DND-41 (cell line): ENCODE measurements at regions not wholly inside any gene's neighbourhood (a gene's known extent, or its start where the extent isn't known, plus 50 kb on each side); places are given as distances from the start of the nearest gene placed in this dataset.

Experiments used
- ATAC-seq: fragments of 200-7000 bp; cut with Tn5 transposase; 3 replicates; pipeline ENCODE4 v1.9.1; 2021; ENCODE audit warnings: low read depth; ENCODE audit not compliant: insufficient read depth
- DNase-seq: peaks from one replicate; pipeline ENCODE4 v3.0.0-alpha.2; 2020
- H2AFZ ChIP-seq: 2 replicates; pipeline ENCODE4 v1.6.0; 2012; ENCODE audit warnings: low read depth, low read length
- H3K27ac ChIP-seq: 2 replicates; pipeline ENCODE4 v1.5.1; 2012; ENCODE audit warnings: low read length, inconsistent platforms
- H3K27me3 ChIP-seq: fragments of 200-600 bp; sonication (generic); 2 replicates; pipeline ENCODE4 v1.6.0; 2012; ENCODE audit warnings: low read length, mild to moderate bottlenecking, inconsistent platforms; ENCODE audit not compliant: insufficient read depth, poor library complexity
- H3K36me3 ChIP-seq: 2 replicates; pipeline ENCODE4 v1.5.1; 2012; ENCODE audit warnings: low read length, inconsistent platforms; ENCODE audit not compliant: insufficient read depth
- H3K4me1 ChIP-seq: 2 replicates; pipeline ENCODE4 v1.5.1; 2012; ENCODE audit warnings: mild to moderate bottlenecking, low read length; ENCODE audit not compliant: insufficient read depth
- H3K4me2 ChIP-seq: 2 replicates; pipeline ENCODE4 v1.6.0; 2012; ENCODE audit warnings: mild to moderate bottlenecking, moderate library complexity, low read length, inconsistent platforms; ENCODE audit not compliant: insufficient read depth
- H3K4me3 ChIP-seq, 2 experiments: fragments of 200-600 bp in 1 of 2; shearing (Covaris generic) in 1 of 2; 2 replicates each; pipeline ENCODE4 v1.5.1; 2012 to 2016; ENCODE audit warnings: inconsistent platforms in 2 of 2, low read length in 2 of 2, mild to moderate bottlenecking in 2 of 2, low read depth in 1 of 2, moderate library complexity in 1 of 2
- H3K79me2 ChIP-seq: 2 replicates; pipeline ENCODE4 v1.6.0; 2012; ENCODE audit warnings: low read length, inconsistent platforms; ENCODE audit not compliant: insufficient read depth
- H3K9ac ChIP-seq: 2 replicates; pipeline ENCODE4 v1.6.0; 2012; ENCODE audit warnings: low read depth, mild to moderate bottlenecking, inconsistent platforms, low read length, moderate library complexity
- H3K9me3 ChIP-seq: 2 replicates; pipeline ENCODE4 v1.5.1; 2012; ENCODE audit warnings: low read length, moderate library complexity, mild to moderate bottlenecking, inconsistent platforms; ENCODE audit not compliant: insufficient read depth, severe bottlenecking
- H4K20me1 ChIP-seq: 2 replicates; pipeline ENCODE4 v1.6.0; 2012; ENCODE audit warnings: low read length; ENCODE audit not compliant: insufficient read depth
- EZH2 ChIP-seq: IDR thresholded peaks from 3 replicates; pipeline ENCODE4 v1.6.1; 2012; ENCODE audit warnings: borderline replicate concordance, low read depth, mild to moderate bottlenecking, moderate library complexity, low read length, inconsistent platforms; ENCODE audit not compliant: severe bottlenecking
- TF ChIP-seq, protein P1 (sequence below): IDR thresholded peaks from 2 replicates; pipeline ENCODE4 v1.5.1; 2012; ENCODE audit warnings: borderline replicate concordance, low read length, moderate library complexity, mild to moderate bottlenecking; ENCODE audit not compliant: poor library complexity, severe bottlenecking; ENCODE audit errors: extremely low read depth

DNA sequence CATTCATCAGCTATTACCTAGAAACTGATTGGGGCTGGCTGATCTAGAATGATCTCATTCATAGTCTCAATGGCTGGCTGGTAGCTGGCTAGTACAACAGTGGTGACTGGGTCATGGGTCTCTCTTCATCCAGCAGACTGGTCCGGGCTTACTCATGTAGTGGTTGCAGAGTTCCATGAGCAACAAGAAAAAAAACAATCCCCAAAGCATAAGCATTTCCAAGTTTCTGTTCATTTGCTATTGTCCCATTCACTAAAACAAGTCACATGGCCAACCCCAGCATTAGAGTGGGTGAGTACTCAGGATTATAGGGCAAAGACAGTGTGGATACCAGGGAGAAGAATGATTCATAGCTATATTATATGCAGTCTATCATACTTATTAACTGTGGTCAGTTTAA, 85.2 kb upstream of the SEMA3C start:
- no peak for ATAC-seq
- no peak for TF ChIP-seq EZH2
- TF ChIP-seq, protein P1, sequence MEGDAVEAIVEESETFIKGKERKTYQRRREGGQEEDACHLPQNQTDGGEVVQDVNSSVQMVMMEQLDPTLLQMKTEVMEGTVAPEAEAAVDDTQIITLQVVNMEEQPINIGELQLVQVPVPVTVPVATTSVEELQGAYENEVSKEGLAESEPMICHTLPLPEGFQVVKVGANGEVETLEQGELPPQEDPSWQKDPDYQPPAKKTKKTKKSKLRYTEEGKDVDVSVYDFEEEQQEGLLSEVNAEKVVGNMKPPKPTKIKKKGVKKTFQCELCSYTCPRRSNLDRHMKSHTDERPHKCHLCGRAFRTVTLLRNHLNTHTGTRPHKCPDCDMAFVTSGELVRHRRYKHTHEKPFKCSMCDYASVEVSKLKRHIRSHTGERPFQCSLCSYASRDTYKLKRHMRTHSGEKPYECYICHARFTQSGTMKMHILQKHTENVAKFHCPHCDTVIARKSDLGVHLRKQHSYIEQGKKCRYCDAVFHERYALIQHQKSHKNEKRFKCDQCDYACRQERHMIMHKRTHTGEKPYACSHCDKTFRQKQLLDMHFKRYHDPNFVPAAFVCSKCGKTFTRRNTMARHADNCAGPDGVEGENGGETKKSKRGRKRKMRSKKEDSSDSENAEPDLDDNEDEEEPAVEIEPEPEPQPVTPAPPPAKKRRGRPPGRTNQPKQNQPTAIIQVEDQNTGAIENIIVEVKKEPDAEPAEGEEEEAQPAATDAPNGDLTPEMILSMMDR, result no peak
- Histone ChIP-seq H3K4me1 (no peaks in the 10 kb centered on the region), H3K9me3 (no peaks in the 10 kb centered on the region), H3K4me2 (no peak overlapping the region), H4K20me1 (no peaks in the 10 kb centered on the region), H3K4me3 (no peak overlapping the region), H3K79me2 (no peaks in the 10 kb centered on the region), H3K27me3 (no peaks in the 10 kb centered on the region), H3K9ac (no peak overlapping the region), H3K36me3 (no peaks in the 10 kb centered on the region), H2AFZ (no peak overlapping the region), H3K27ac (no peak overlapping the region)
- DNase-seq, result no peak

DNA sequence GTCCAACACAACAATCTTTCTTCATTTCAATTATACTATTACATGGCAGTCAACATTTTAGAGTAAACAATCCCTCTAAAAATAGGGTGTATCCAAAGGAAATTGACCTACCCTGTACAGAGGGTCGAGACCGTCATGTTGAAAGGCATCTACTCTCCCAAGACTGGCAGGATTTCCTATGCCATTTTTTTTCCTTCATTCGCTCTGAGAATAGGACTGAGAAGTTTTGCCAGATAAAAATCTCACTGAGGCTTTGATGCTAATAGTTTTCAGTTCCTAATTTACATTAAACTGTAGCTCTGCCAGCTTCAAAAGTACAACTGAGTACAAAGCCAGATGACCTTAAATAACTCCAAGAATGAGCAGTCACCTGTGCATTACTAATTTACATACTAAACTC, 84.5 kb upstream of the SEMA3C start:
- H3K4me2 ChIP-seq, result no peak overlapping the region
- no peak overlapping the region for H3K27ac ChIP-seq
- ATAC-seq (no peak), DNase-seq (no peak)
- no peak overlapping the region for H3K4me3 ChIP-seq
- H3K4me1 ChIP-seq, result no peaks in the 10 kb centered on the region
- H3K27me3 ChIP-seq, result no peaks in the 10 kb centered on the region
- TF ChIP-seq EZH2, result no peak
- TF ChIP-seq, protein P1, result no peak
- H3K36me3 ChIP-seq, result no peaks in the 10 kb centered on the region
- no peak overlapping the region for H2AFZ ChIP-seq
- no peaks in the 10 kb centered on the region for H4K20me1 ChIP-seq
- H3K79me2 ChIP-seq, result no peaks in the 10 kb centered on the region
- no peaks in the 10 kb centered on the region for H3K9me3 ChIP-seq
- H3K9ac ChIP-seq, result no peak overlapping the region

GRCh38 chr7:81002421-81002820, 83.6 kb upstream of the SEMA3C start:
- no peaks in the 10 kb centered on the region for H4K20me1 ChIP-seq
- no peak for ATAC-seq
- no peaks in the 10 kb centered on the region for H3K9me3 ChIP-seq
- H3K9ac ChIP-seq, result no peak overlapping the region
- H3K79me2 ChIP-seq, result no peaks in the 10 kb centered on the region
- H3K4me3 ChIP-seq, result no peak overlapping the region
- TF ChIP-seq, protein P1, result no peak
- TF ChIP-seq EZH2, result no peak
- H3K27me3 ChIP-seq, result no peaks in the 10 kb centered on the region
- no peak overlapping the region for H3K27ac ChIP-seq
- no peaks in the 10 kb centered on the region for H3K36me3 ChIP-seq
- no peak for DNase-seq
- H3K4me1 ChIP-seq, result no peaks in the 10 kb centered on the region
- no peak overlapping the region for H3K4me2 ChIP-seq
- no peak overlapping the region for H2AFZ ChIP-seq

DNA sequence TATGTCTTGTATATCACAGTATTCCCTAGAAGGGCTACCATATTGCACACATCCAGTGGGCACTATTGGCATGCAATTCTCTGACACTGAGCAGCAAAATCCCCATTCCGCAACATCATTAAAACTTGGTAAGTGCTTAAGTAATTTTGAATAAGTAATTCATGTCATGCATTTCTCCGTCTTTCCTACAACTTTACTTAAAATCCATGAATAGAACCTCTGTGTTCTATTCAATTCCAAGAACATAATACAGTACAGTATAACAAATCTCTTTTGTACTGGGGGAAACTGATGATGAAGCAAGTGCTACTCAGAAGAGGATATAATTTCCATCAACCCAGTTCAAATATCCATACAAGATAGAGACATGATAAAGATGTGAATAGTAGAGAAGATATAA, 80.9 kb upstream of the SEMA3C start:
- Histone ChIP-seq H3K27ac (no peak overlapping the region), H3K36me3 (no peaks in the 10 kb centered on the region), H2AFZ (no peak overlapping the region), H3K4me3 (no peak overlapping the region), H3K9ac (no peak overlapping the region), H3K79me2 (no peaks in the 10 kb centered on the region), H3K4me1 (no peaks in the 10 kb centered on the region), H4K20me1 (no peaks in the 10 kb centered on the region), H3K4me2 (no peak overlapping the region), H3K9me3 (no peaks in the 10 kb centered on the region), H3K27me3 (no peaks in the 10 kb centered on the region)
- ATAC-seq (no peak), DNase-seq (no peak)
- no peak for TF ChIP-seq EZH2
- TF ChIP-seq, protein P1, result no peak
